ENCODE measurements at regions not wholly inside any gene's neighbourhood (a gene's known extent, or its start where the extent isn't known, plus 50 kb on each side); places are given as distances from the start of the nearest gene placed in this dataset.
"Not testable (repeated sequence)": the region's sequence is repeated elsewhere in the genome, so short reads cannot be mapped to it uniquely, and the experiment has no call there.

DNA sequence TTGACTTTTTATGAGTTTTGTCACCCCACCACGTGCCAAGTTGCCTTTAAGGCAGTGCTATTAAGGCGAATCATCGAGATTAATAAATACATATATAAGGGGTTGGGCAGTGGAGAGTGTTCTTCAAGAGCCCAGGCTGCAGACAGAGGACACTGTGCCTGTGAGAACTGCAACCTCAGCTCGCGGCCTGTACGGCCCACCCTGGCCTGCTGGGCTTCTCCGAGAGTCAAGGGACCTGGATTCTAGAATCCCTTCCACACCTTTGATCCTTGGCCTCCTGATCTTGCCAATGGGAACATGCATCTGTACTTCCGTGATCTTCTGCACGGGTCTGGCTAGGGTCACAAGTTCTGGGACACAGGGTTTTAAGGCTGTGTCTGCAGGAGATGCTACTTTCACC, 54.5 kb downstream of the IRX5 start:
- H3K4me3 Mint-ChIP-seq (ENCODE audit: low read depth): no peak overlapping the region
- no peaks in the 10 kb centered on the region for H3K4me1 Mint-ChIP-seq (ENCODE audit: low read depth)
- H3K9me3 Mint-ChIP-seq: no peaks in the 10 kb centered on the region
- H3K36me3 Mint-ChIP-seq (ENCODE audit: low read depth): no peaks in the 10 kb centered on the region
- H3K27me3 Mint-ChIP-seq (ENCODE audit: low read depth): no peaks in the 10 kb centered on the region
- intact Hi-C loops (cut with micrococcal nuclease): no loop called here
- no peak for DNase-seq (ENCODE audit: low spot score)
- H3K27ac Mint-ChIP-seq: no peak overlapping the region

DNA sequence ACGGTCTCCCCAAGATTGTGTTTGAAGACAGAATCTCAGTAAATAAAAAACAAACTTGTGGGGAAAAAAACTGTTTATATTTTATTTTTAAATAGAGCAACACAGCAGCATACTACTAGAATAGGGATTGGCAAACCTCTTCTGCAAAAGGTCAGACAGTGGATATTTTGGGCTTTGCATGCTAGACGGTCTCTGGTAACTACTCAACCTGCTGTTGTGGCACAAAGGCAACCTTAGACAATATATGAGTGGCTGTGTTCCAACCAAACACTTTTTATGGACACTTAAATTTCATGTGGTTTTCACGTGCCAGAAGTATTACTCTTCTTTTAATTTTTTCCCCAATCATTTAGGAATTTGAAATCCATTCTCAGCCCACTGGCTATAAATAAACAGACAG, 55.0 kb downstream of the IRX5 start:
- DNase-seq (ENCODE audit: low spot score): no peak
- H3K4me1 Mint-ChIP-seq (ENCODE audit: low read depth): no peaks in the 10 kb centered on the region
- no peaks in the 10 kb centered on the region for H3K27me3 Mint-ChIP-seq (ENCODE audit: low read depth)
- no peak overlapping the region for H3K27ac Mint-ChIP-seq
- H3K4me3 Mint-ChIP-seq (ENCODE audit: low read depth): no peak overlapping the region
- H3K9me3 Mint-ChIP-seq: no peaks in the 10 kb centered on the region
- H3K36me3 Mint-ChIP-seq (ENCODE audit: low read depth): no peaks in the 10 kb centered on the region
- intact Hi-C loops (cut with micrococcal nuclease): no loop called here

DNA sequence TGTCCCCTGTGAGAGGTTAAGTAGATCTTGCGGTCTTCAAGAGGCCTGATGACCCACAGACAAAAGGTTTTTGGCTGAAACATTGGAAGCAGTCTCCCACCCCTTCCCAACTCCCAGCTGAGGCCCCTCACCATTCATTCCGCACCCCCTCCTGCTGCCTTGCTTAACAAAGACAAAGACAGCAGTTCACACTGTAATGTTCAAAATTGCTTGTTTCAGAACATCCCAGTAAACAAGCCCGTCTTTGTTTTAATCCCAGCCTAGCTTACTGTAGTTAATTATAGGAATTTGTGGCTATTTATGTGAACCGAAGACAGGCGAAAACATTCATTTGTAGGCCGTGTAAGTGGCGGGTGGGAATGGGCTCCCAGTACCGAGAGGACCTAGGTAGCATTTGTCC, 55.7 kb downstream of the IRX5 start:
- Mint-ChIP-seq H3K27ac (no peak overlapping the region), H3K4me3 (ENCODE audit: low read depth) (no peak overlapping the region), H3K4me1 (ENCODE audit: low read depth) (no peaks in the 10 kb centered on the region), H3K9me3 (no peaks in the 10 kb centered on the region), H3K27me3 (ENCODE audit: low read depth) (no peaks in the 10 kb centered on the region), H3K36me3 (ENCODE audit: low read depth) (no peaks in the 10 kb centered on the region)
- intact Hi-C loops (cut with micrococcal nuclease): no loop called here
- DNase-seq (ENCODE audit: low spot score): no peak

DNA sequence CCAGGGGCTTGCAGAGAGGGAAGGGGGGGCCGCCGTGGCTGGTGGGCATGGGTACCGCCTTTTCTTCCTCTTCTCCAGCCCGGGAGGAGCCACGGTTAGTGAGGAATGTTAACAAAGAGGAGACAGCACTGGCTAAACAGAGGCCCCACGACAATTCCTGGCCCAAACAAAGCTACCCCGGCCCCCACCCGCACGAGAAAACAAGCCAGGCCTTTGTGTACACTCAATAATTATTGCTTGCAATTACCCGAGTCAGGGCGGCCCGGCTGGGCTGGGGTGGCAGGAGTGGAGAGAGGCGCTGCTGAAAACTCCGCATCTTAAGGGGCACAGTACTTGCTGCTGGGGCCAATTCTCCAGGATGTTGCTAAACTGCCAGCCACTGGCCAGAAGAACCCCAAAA, 56.4 kb downstream of the IRX5 start:
- DNase-seq (ENCODE audit: low spot score): no peak
- no peaks in the 10 kb centered on the region for H3K36me3 Mint-ChIP-seq (ENCODE audit: low read depth)
- H3K9me3 Mint-ChIP-seq: no peaks in the 10 kb centered on the region
- intact Hi-C loops (cut with micrococcal nuclease): no loop called here
- no peaks in the 10 kb centered on the region for H3K4me1 Mint-ChIP-seq (ENCODE audit: low read depth)
- H3K4me3 Mint-ChIP-seq (ENCODE audit: low read depth): no peak overlapping the region
- no peaks in the 10 kb centered on the region for H3K27me3 Mint-ChIP-seq (ENCODE audit: low read depth)
- H3K27ac Mint-ChIP-seq: no peak overlapping the region

DNA sequence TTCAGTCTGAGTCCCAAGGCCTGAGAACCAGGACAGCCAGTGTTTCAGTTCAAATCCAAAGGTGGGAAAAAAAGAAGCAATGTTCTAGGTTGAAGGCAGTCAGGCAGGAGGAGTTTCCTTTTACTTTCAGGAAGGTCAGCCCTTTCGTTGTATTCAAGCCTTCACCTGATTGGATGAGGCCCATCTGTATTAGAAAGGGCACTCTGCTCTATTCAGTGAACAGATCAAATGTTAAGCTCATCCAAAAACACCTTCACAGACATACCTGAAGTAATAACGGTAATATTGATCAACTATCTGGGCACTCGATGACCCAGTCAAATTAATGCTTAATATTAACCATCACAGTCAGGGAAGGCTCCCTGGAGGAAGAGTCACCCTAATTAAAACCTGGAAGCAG, 60.9 kb downstream of the IRX5 start:
- DNase-seq (ENCODE audit: low spot score): no peak
- Mint-ChIP-seq H3K36me3 (ENCODE audit: low read depth) (no peaks in the 10 kb centered on the region), H3K27me3 (ENCODE audit: low read depth) (no peaks in the 10 kb centered on the region), H3K27ac (no peak overlapping the region), H3K4me1 (ENCODE audit: low read depth) (no peaks in the 10 kb centered on the region), H3K9me3 (no peaks in the 10 kb centered on the region), H3K4me3 (ENCODE audit: low read depth) (no peak overlapping the region)
- intact Hi-C loops (cut with micrococcal nuclease): no loop called here

DNA sequence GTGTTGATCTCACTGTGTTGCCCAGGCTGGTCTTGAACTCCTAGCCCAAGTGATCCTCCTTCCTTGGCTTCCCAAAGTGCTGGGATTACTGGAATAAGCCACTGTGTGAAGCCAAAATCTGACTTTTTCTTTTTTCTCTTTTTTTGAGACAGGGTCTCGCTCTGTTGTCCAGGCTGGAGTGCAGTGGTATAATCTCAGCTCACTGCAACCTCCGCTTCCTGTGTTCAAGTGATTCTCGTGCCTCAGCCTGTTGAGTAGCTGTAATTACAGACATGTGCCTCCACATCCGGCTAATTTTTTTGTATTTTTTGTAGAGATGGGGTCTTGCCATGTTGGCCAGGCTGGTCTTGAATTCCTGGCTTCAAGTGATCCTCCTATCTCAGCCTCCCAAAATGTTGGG, 61.3 kb downstream of the IRX5 start:
- H3K27ac Mint-ChIP-seq; H3K9me3 Mint-ChIP-seq; intact Hi-C loops (cut with micrococcal nuclease); H3K4me3 Mint-ChIP-seq (ENCODE audit: low read depth); H3K4me1 Mint-ChIP-seq (ENCODE audit: low read depth); H3K36me3 Mint-ChIP-seq (ENCODE audit: low read depth); DNase-seq (ENCODE audit: low spot score); H3K27me3 Mint-ChIP-seq (ENCODE audit: low read depth): not testable (repeated sequence)

DNA sequence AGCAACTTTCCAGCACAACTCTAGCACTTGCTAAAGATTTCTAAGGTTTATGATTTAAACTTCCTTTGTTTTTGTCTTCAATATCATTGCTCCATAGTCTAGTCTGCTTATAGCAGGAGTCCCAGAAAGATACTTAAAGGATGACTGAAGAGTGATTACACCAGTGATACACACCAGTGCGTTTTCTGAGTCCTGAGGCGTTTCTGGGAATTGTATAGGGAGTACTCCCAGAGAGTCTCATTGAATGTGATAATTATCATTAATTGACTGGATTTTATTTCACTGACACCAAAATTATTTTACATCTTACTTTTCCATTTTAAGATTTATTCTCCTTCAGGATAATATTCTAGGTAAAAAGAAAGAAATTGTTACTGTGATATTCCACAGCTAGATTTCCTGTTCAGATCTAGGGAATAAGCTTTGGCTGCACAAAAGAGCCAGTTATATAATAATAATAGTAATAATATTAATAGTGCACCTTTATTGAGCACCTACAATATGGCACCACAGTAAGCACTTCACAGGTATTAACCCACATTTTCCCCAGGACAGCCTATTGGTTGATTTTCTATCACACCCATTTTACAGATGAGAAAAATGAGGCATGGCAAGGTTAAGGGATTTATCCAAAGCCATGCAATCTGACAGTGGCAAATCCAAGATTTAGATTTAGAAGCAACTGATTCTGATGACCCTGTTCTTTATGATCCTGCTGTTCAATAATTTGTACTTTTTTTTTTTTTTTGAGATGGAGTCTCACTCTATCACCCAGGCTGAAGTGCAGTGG, 62.6 kb downstream of the IRX5 start:
- no peak for DNase-seq (ENCODE audit: low spot score)
- no peaks in the 10 kb centered on the region for H3K36me3 Mint-ChIP-seq (ENCODE audit: low read depth)
- no peak overlapping the region for H3K27ac Mint-ChIP-seq
- H3K4me1 Mint-ChIP-seq (ENCODE audit: low read depth): no peaks in the 10 kb centered on the region
- no peaks in the 10 kb centered on the region for H3K27me3 Mint-ChIP-seq (ENCODE audit: low read depth)
- H3K9me3 Mint-ChIP-seq: no peaks in the 10 kb centered on the region
- no peak overlapping the region for H3K4me3 Mint-ChIP-seq (ENCODE audit: low read depth)
- intact Hi-C loops (cut with micrococcal nuclease): no loop called here

DNA sequence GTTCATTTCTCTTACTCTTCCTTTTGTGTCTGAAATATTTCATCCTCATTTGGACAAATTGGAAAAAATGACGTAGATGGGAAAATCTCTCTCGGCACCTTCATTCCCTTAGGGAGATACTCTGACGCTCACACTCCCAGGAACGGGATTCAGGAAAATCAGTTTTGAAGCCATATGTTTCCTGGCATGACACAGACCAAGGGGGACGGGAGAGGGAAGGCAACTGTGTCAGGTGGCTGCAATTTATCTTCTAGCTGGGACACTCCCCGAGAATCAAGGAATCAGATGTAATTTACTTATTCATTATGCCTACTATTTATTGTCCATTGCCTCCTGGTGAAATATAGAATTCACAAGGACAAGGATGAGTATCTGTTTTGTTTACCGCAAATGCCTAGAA, 65.5 kb downstream of the IRX5 start:
- no peak for DNase-seq (ENCODE audit: low spot score)
- Mint-ChIP-seq H3K36me3 (ENCODE audit: low read depth) (no peaks in the 10 kb centered on the region), H3K4me1 (ENCODE audit: low read depth) (no peaks in the 10 kb centered on the region), H3K27ac (no peak overlapping the region), H3K9me3 (no peaks in the 10 kb centered on the region), H3K27me3 (ENCODE audit: low read depth) (no peaks in the 10 kb centered on the region), H3K4me3 (ENCODE audit: low read depth) (no peak overlapping the region)
- intact Hi-C loops (cut with micrococcal nuclease): no loop called here

DNA sequence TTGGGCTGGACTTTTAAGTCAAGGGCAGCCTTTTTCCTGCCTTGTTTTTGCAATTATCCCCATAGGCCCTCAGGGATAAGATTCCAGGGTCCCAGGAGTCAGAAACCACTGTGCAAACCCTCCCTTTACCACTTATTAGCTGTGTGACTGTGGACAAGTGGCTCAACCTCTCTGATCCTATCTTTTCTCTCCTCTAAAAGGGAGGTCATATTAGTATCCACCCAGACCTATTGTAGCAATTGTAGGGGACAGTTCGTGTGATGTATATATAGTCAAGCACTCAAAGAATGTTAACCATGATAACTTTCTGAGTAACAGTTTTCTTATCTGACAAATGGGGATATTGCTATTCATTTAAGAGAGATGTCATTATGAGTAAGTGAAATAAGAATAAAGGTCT, 68.2 kb downstream of the IRX5 start:
- Mint-ChIP-seq H3K4me3 (ENCODE audit: low read depth) (no peak overlapping the region), H3K27me3 (ENCODE audit: low read depth) (no peaks in the 10 kb centered on the region), H3K9me3 (no peaks in the 10 kb centered on the region), H3K27ac (no peak overlapping the region), H3K4me1 (ENCODE audit: low read depth) (no peaks in the 10 kb centered on the region), H3K36me3 (ENCODE audit: low read depth) (no peaks in the 10 kb centered on the region)
- no peak for DNase-seq (ENCODE audit: low spot score)
- intact Hi-C loops (cut with micrococcal nuclease): no loop called here

DNA sequence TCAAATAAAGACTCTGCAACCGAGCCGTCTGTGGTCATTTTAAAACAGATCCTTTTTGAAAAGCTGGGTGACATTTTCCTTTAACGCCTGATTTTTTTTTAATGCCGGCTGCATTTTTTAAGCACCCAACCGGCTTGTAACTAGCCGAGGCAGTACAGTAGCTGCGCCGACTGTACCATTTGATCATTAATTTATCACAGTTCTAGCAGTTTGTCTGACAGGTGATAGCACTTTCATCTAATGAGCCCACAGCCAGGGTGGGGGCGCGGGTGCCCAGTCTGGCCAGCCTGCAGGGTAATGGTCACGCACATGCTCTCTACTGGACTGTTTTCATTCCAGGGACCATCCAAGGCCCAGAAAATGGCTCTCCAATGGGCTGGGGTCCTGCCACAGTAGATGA, 68.8 kb downstream of the IRX5 start:
- intact Hi-C loops (cut with micrococcal nuclease): no loop called here
- Mint-ChIP-seq H3K36me3 (ENCODE audit: low read depth) (no peaks in the 10 kb centered on the region), H3K27me3 (ENCODE audit: low read depth) (no peaks in the 10 kb centered on the region), H3K9me3 (no peaks in the 10 kb centered on the region), H3K4me3 (ENCODE audit: low read depth) (no peak overlapping the region), H3K4me1 (ENCODE audit: low read depth) (no peaks in the 10 kb centered on the region), H3K27ac (no peak overlapping the region)
- no peak for DNase-seq (ENCODE audit: low spot score)

DNA sequence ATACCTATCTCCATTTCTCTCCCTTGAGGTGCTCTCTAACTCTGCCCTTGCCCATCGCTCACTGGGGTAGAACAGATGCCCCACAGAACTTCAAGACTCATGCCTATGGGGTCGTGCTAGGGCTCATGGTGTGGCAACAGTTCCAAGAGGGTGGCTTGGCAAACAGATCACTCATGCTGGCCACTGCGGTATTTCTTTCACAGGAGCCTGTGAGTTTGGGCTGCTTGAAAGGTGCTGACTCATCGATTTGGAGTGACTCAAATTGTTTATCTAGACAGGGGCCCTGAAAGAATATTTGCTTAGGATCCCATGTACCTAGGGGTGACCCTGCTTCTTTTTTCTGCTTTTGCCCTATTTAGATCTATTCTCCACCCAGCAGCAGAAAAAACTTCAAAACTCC, 69.9 kb downstream of the IRX5 start:
- Mint-ChIP-seq H3K4me3 (ENCODE audit: low read depth) (no peak overlapping the region), H3K27me3 (ENCODE audit: low read depth) (no peaks in the 10 kb centered on the region), H3K4me1 (ENCODE audit: low read depth) (no peaks in the 10 kb centered on the region), H3K27ac (no peak overlapping the region), H3K36me3 (ENCODE audit: low read depth) (no peaks in the 10 kb centered on the region), H3K9me3 (no peaks in the 10 kb centered on the region)
- intact Hi-C loops (cut with micrococcal nuclease): no loop called here
- no peak for DNase-seq (ENCODE audit: low spot score)

DNA sequence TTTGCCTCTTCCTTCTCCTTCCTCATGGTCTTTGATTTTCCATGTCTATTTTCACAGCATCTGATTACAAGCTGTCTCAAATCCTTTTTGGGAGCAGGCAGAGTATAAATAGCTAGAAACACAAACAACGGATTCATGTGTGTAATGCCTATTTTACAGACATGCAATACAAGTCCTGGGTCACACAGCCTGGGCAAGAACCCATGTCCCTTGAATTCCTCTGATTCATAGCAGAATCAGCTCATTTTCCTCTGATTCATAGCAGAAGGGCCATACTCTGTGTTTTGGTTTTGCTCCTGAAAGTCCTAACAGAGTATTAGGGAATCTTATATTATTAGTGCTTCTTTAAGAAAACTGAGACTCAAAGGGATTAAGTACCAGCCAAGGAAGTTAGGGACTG, 71.3 kb downstream of the IRX5 start:
- Mint-ChIP-seq H3K4me3 (ENCODE audit: low read depth) (no peak overlapping the region), H3K27me3 (ENCODE audit: low read depth) (no peaks in the 10 kb centered on the region), H3K9me3 (no peaks in the 10 kb centered on the region), H3K4me1 (ENCODE audit: low read depth) (no peaks in the 10 kb centered on the region), H3K36me3 (ENCODE audit: low read depth) (no peaks in the 10 kb centered on the region), H3K27ac (no peak overlapping the region)
- intact Hi-C loops (cut with micrococcal nuclease): no loop called here
- no peak for DNase-seq (ENCODE audit: low spot score)

DNA sequence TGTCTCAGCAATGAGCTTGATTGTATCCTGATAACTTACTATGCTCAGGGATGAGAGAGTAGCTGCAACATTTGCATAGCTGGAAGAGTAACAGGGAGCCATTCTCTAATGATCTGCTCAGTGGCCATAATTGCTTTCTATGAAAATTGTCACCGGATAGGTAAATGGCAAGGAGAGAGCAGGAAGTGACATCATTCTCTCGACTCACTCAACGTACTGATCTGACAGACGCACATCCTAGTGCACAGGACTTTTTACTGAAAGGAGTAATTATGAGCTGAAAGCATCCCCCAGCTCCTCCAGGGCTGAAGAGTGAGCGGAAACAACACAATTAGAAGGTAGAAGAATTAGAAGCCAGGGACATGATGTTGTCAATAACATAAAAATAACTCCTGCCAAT, 71.8 kb downstream of the IRX5 start:
- no peak for DNase-seq (ENCODE audit: low spot score)
- H3K27ac Mint-ChIP-seq: no peak overlapping the region
- H3K4me1 Mint-ChIP-seq (ENCODE audit: low read depth): no peaks in the 10 kb centered on the region
- no peaks in the 10 kb centered on the region for H3K27me3 Mint-ChIP-seq (ENCODE audit: low read depth)
- H3K9me3 Mint-ChIP-seq: no peaks in the 10 kb centered on the region
- H3K4me3 Mint-ChIP-seq (ENCODE audit: low read depth): no peak overlapping the region
- H3K36me3 Mint-ChIP-seq (ENCODE audit: low read depth): no peaks in the 10 kb centered on the region
- intact Hi-C loops (cut with micrococcal nuclease): no loop called here

DNA sequence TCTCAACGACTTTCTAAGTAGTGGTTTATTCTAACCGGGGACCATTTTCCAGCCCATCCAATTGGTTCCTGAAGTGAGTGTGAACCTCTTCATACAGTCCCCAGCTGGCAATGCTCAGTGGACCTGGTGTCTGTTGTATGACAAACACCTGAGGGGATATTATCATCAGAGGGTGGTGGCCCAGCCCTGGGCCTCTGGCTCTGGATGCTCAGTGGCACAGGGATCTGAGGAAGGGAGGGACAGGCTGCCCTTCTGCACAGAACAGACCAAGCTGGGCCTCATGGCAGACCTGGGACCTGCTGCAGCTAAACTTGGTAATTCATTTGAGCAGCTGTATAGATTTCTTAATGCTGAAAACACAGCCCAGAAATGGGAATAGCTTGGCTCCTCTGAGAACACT, 72.6 kb downstream of the IRX5 start:
- no peaks in the 10 kb centered on the region for H3K4me1 Mint-ChIP-seq (ENCODE audit: low read depth)
- no peaks in the 10 kb centered on the region for H3K36me3 Mint-ChIP-seq (ENCODE audit: low read depth)
- no peaks in the 10 kb centered on the region for H3K9me3 Mint-ChIP-seq
- no peak overlapping the region for H3K4me3 Mint-ChIP-seq (ENCODE audit: low read depth)
- intact Hi-C loops (cut with micrococcal nuclease): no loop called here
- no peak overlapping the region for H3K27ac Mint-ChIP-seq
- no peaks in the 10 kb centered on the region for H3K27me3 Mint-ChIP-seq (ENCODE audit: low read depth)
- DNase-seq (ENCODE audit: low spot score): no peak

Measured in activated T-helper 2 cell treated with anti-CD3 and anti-CD28 coated beads, Interferon-gamma antibody, Interleukin-2, Interleukin-4, amounts not matched to agents 10 μg/mL and 5 μg/mL and 100 μg/mL, durations not matched to agents 14 hours and 24 hours and 36 hours (primary cell).